Astrocyte (in vitro differentiated cells and primary cell): ENCODE measurements at regions not wholly inside any gene's neighbourhood (a gene's known extent, or its start where the extent isn't known, plus 50 kb on each side); places are given as distances from the start of the nearest gene placed in this dataset.

ENCODE experiments used
- DNase-seq: peaks from one replicate; pipeline ENCODE4 v3.0.0-alpha.2; 2010; ENCODE audit warnings: low read depth
- FAIRE-seq: peaks from 2 replicates; lab custom pipeline; 2011; peaks lifted over from hg19 to GRCh38; lab: Jason Lieb, UNC
- H2AFZ ChIP-seq: 2 replicates; pipeline ENCODE4 v1.6.0; 2012; ENCODE audit warnings: low read depth, low read length, inconsistent platforms
- H3K27ac ChIP-seq: 2 replicates; pipeline ENCODE4 v1.5.1; 2011; ENCODE audit warnings: low read depth, low read length, inconsistent platforms
- H3K27me3 ChIP-seq: 2 replicates; pipeline ENCODE4 v1.6.0; 2011; ENCODE audit warnings: low read length, inconsistent platforms; ENCODE audit not compliant: insufficient read depth
- H3K36me3 ChIP-seq: 2 replicates; pipeline ENCODE4 v1.5.1; 2011; ENCODE audit warnings: low read length, inconsistent platforms; ENCODE audit not compliant: insufficient read depth
- H3K4me1 ChIP-seq: 2 replicates; pipeline ENCODE4 v1.5.1; 2011; ENCODE audit warnings: low read length, inconsistent platforms; ENCODE audit not compliant: insufficient read depth
- H3K4me2 ChIP-seq: 2 replicates; pipeline ENCODE4 v1.6.0; 2012; ENCODE audit warnings: low read length, inconsistent platforms
- H3K4me3 ChIP-seq: 2 replicates; pipeline ENCODE4 v1.5.1; 2011; ENCODE audit warnings: low read depth, mild to moderate bottlenecking, low read length, inconsistent platforms; ENCODE audit not compliant: insufficient read depth
- H3K79me2 ChIP-seq: 2 replicates; pipeline ENCODE4 v1.6.0; 2012; ENCODE audit warnings: mild to moderate bottlenecking, low read length, inconsistent platforms; ENCODE audit not compliant: insufficient read depth
- H3K9ac ChIP-seq: 2 replicates; pipeline ENCODE4 v1.6.0; 2012; ENCODE audit warnings: mild to moderate bottlenecking, low read length, inconsistent platforms
- H3K9me3 ChIP-seq: 2 replicates; pipeline ENCODE4 v1.5.1; 2012; ENCODE audit warnings: low read depth, mild to moderate bottlenecking, low read length, inconsistent platforms; ENCODE audit not compliant: insufficient read depth
- H4K20me1 ChIP-seq: 2 replicates; pipeline ENCODE4 v1.6.0; 2012; ENCODE audit warnings: low read length, inconsistent platforms; ENCODE audit not compliant: insufficient read depth
- H3K27ac Mint-ChIP-seq: one replicate; pipeline ENCODE4 v1.8.0; 2021; ENCODE audit warnings: mild to moderate bottlenecking, mixed read lengths; ENCODE audit not compliant: unreplicated experiment
- H3K27me3 Mint-ChIP-seq: one replicate; pipeline ENCODE4 v1.8.0; 2021; ENCODE audit warnings: low read depth, mixed read lengths; ENCODE audit not compliant: unreplicated experiment
- H3K36me3 Mint-ChIP-seq: one replicate; pipeline ENCODE4 v1.8.0; 2021; ENCODE audit warnings: low read depth, mixed read lengths; ENCODE audit not compliant: unreplicated experiment
- H3K4me1 Mint-ChIP-seq: one replicate; pipeline ENCODE4 v1.8.0; 2021; ENCODE audit warnings: low read depth, mixed read lengths; ENCODE audit not compliant: unreplicated experiment
- H3K4me3 Mint-ChIP-seq: one replicate; pipeline ENCODE4 v1.8.0; 2021; ENCODE audit warnings: mild to moderate bottlenecking, moderate library complexity, mixed read lengths; ENCODE audit not compliant: unreplicated experiment
- H3K9me3 Mint-ChIP-seq: one replicate; pipeline ENCODE4 v1.8.0; 2021; ENCODE audit warnings: mild to moderate bottlenecking, mixed read lengths; ENCODE audit not compliant: unreplicated experiment
- CTCF ChIP-seq: IDR thresholded peaks from 2 replicates; pipeline ENCODE4 v1.5.1; 2011; ENCODE audit warnings: low read depth, mild to moderate bottlenecking, inconsistent platforms, low read length, moderate library complexity; ENCODE audit not compliant: insufficient read depth
- EZH2 ChIP-seq: IDR thresholded peaks from 2 replicates; pipeline ENCODE4 v1.6.1; 2012; ENCODE audit warnings: mild to moderate bottlenecking, low read length, inconsistent platforms; ENCODE audit not compliant: insufficient read depth

GRCh38 chr9:38214432-38214831, 145.4 kb upstream of the SHB start:
- H3K4me3 ChIP-seq: no peak overlapping the region
- H3K27ac ChIP-seq: no peak overlapping the region
- H2AFZ ChIP-seq: no peak overlapping the region
- H3K4me1 ChIP-seq: no peaks in the 10 kb centered on the region
- H3K9me3 ChIP-seq: no peaks in the 10 kb centered on the region
- Mint-ChIP-seq H3K4me3 (no peak overlapping the region), H3K9me3 (peaks cover 10% of the 10 kb centered on the region), H3K27me3 (peaks cover 17% of the 10 kb centered on the region), H3K27ac (no peak overlapping the region), H3K4me1 (peaks cover 3% of the 10 kb centered on the region), H3K36me3 (peaks cover 2% of the 10 kb centered on the region)
- no peak overlapping the region for H3K4me2 ChIP-seq
- no peaks in the 10 kb centered on the region for H4K20me1 ChIP-seq
- FAIRE-seq (no peak), DNase-seq (no peak)
- no peak for TF ChIP-seq EZH2
- no peak for TF ChIP-seq CTCF
- peaks cover 13% of the 10 kb centered on the region for H3K27me3 ChIP-seq
- H3K9ac ChIP-seq: no peak overlapping the region
- H3K36me3 ChIP-seq: no peaks in the 10 kb centered on the region
- no peaks in the 10 kb centered on the region for H3K79me2 ChIP-seq

- H3K27ac Mint-ChIP-seq: no peak overlapping the region
- Histone ChIP-seq H3K27me3 (peaks cover 13% of the 10 kb centered on the region), H3K4me3 (no peak overlapping the region), H2AFZ (no peak overlapping the region), H3K4me1 (no peaks in the 10 kb centered on the region), H3K36me3 (no peaks in the 10 kb centered on the region), H3K9ac (no peak overlapping the region), H3K4me2 (no peak overlapping the region), H3K79me2 (no peaks in the 10 kb centered on the region), H4K20me1 (no peaks in the 10 kb centered on the region), H3K9me3 (no peaks in the 10 kb centered on the region), H3K27ac (no peak overlapping the region)
- H3K36me3 Mint-ChIP-seq: peaks cover 2% of the 10 kb centered on the region
- FAIRE-seq (no peak), DNase-seq (no peak)
- peaks cover 6% of the 10 kb centered on the region for H3K4me1 Mint-ChIP-seq
- peaks cover 10% of the 10 kb centered on the region for H3K9me3 Mint-ChIP-seq
- H3K4me3 Mint-ChIP-seq: no peak overlapping the region
- peaks cover 17% of the 10 kb centered on the region for H3K27me3 Mint-ChIP-seq
- TF ChIP-seq CTCF (no peak), EZH2 (no peak)
These were observed 144.7 kb upstream of the SHB start for GRCh38 chr9:38213631-38214299.

- H3K9ac ChIP-seq: no peak overlapping the region
- peaks cover 3% of the 10 kb centered on the region for H3K9me3 ChIP-seq
- DNase-seq (no peak), FAIRE-seq (no peak)
- Mint-ChIP-seq H3K27me3 (peaks cover 17% of the 10 kb centered on the region), H3K27ac (no peak overlapping the region), H3K9me3 (peaks cover 12% of the 10 kb centered on the region), H3K4me1 (peaks cover 15% of the 10 kb centered on the region), H3K4me3 (no peak overlapping the region), H3K36me3 (peaks cover 4% of the 10 kb centered on the region)
- H3K4me2 ChIP-seq: no peak overlapping the region
- no peaks in the 10 kb centered on the region for H3K4me1 ChIP-seq
- TF ChIP-seq CTCF: no peak
- no peak for TF ChIP-seq EZH2
- peaks cover 13% of the 10 kb centered on the region for H3K27me3 ChIP-seq
- H3K36me3 ChIP-seq: no peaks in the 10 kb centered on the region
- H4K20me1 ChIP-seq: no peaks in the 10 kb centered on the region
- H3K27ac ChIP-seq: no peak overlapping the region
- no peak overlapping the region for H3K4me3 ChIP-seq
- no peaks in the 10 kb centered on the region for H3K79me2 ChIP-seq
- H2AFZ ChIP-seq: no peak overlapping the region
These were observed 143.0 kb upstream of the SHB start for GRCh38 chr9:38212016-38212415.
